HG02884 (cell line): ENCODE measurements at regions not wholly inside any gene's neighbourhood (a gene's known extent, or its start where the extent isn't known, plus 50 kb on each side); places are given as distances from the start of the nearest gene placed in this dataset.
"Not testable (repeated sequence)": the region's sequence is repeated elsewhere in the genome, so short reads cannot be mapped to it uniquely, and the experiment has no call there.

ENCODE experiments used
- ATAC-seq: cut with Tn5 transposase; IDR thresholded peaks from one replicate; pipeline ENCODE4 v1.9.1; 2021; ENCODE audit warnings: mild to moderate bottlenecking, moderate library complexity; ENCODE audit not compliant: unreplicated experiment

DNA sequence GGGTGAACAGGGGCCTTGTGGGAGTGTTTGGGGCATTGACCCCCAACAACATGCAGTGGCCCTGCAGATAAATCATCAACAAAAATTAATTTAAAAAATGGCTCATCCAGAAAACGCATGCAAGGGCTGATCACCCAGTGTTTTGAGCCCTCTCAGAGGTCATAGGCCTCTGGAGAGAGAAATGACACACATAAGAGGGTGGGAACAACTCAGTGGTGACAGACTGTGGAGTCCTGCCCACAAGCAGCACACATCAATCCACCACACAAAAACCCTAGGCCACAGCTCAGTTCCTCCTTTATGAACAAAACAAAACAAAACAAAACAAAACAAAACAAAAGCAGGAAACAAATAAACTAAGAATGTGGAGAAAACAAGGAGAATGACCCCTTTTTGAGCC is 351.7 kb upstream of the SPHKAP start:
- ATAC-seq: no peak

DNA sequence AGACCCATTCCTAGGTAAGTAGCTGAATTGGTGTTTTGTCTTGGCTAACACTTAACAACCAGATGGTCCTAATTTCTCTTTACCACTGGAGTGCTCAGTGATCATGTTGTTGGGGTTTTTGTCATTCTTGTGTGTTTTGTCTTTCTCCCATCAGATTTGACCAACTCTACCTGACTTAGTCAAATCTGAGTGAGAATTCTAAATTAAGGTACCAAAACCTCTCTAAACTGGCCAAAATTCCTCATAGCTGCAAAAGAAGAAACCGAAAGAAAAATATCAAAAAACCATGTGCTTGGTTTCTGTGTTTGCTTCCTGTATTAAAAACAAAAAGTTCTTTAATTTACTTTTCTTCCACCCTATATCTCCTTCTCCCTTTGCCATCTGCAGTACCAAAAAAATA is 350.7 kb upstream of the SPHKAP start:
- ATAC-seq: no peak

DNA sequence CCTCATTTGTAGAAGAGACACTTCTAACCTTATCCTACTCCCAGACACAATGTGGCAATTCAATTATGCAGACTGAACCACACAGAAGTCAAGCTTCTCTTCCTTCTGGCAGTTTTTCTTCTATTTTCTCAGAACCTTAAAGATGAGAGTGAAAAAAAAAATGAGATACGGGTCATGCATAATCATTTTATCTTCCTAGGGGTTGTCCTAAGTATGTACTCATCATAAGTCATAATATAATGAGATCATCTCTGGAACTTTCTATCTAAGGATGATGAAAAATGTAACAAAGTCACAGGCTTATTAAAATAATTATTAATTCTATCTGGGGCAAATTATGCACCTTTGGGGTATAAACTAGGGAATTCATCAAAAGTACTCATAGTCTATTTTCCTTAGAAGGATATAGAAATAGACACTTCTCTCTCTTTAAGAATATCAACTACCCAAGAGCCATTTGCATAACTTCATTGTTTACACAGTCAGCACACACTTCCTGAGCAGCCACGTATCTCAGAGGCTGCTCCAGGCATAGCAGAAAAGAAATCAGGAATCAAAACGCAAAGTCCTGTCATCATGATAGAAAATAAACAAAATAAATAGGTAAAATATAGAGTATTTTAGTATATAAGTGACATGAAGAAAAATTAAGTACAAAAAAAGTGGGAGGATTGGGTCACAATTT is 345.9 kb upstream of the SPHKAP start:
- no peak for ATAC-seq

DNA sequence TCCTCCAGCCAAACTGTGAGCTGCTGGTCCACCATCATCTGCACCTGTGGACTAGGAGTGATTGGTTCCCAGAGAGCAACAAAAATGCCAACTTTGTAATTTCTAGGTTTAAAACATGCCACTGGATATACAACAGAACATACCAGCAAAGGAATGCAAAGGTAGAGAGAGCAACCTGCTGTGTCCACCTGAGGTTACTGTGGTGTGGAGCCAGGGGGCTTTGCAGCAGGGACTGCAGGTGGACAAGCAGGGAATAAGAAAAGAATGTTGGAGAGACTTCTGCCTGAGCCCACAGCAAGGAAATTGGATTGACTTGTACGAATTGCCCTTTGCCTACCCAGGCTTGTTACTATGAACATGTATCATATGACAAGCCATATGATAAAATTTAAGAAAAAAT is 345.2 kb upstream of the SPHKAP start:
- no peak for ATAC-seq

DNA sequence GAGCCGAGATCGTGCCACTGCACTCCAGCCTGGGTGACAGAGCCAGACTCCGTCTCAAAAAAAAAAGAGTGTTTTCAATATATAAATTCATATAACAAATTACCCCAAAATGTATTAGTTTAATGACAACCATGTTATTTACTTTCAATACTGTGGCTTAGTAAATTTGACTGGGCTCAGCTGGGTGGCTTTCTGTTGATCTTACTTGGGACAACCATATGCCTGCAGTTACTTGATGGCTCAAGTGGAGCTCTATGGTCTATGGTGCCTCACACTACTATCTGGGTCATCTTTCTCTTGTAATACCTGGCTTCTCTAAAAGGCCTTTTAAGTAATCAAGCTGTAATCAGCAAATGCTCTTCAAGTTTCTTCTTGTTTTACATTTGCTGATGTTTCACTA is 341.5 kb upstream of the SPHKAP start:
- no peak for ATAC-seq

DNA sequence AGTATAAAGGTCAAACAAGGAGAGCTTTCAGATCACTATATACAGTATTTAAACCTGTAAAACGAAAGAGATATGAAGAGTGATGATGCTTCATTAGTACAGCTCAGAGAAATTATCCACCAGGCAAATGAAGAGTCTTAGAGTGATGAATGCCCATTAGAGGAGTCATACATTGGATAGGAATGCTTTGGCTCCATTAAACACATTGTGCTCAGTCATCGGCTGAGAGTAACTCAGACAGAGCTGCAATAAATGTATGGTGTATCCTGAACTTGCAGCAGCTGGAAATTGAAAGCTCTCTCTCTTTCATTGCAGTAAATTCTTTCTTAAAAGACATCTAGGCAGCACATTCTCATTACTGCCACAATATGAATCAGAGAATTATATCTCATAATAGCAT is 340.8 kb upstream of the SPHKAP start:
- ATAC-seq: no peak

DNA sequence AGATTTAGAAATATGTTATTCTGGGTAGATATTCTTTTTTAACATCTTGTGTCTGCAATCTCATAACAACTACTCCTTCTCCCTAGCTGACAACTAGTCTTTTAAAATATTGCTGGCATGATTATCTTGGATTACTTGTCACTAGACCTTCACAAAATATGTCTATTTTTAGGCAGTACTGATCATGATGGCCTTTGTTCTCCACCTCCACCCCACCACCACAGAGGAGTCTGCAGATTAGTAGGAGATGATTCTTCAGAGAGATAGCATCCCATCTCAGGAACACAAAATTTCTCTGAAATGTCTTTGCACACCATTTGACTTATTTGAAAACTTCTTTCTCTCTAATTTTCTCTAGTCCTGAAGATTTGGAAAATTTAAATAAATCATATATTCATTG is 338.1 kb upstream of the SPHKAP start:
- no peak for ATAC-seq

DNA sequence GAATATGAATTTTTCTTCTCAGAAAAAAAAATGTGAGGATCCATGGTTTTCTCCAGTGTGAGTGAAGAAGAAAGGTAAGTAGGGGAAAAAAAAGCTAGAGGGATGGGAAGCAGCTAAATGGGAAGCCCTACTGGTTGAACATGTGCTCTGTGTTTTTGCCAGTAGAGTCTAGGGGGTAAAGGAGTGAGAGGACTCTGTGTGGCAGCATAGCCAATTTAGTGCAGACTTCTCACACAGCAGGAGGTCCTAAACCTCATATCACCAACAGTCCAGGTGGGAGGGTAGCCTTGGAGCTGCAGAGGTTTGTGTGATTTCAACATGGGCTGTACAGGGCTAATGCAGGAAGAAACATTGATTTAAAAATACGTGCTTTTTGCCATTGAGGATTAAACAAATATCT is 334.5 kb upstream of the SPHKAP start:
- no peak for ATAC-seq

DNA sequence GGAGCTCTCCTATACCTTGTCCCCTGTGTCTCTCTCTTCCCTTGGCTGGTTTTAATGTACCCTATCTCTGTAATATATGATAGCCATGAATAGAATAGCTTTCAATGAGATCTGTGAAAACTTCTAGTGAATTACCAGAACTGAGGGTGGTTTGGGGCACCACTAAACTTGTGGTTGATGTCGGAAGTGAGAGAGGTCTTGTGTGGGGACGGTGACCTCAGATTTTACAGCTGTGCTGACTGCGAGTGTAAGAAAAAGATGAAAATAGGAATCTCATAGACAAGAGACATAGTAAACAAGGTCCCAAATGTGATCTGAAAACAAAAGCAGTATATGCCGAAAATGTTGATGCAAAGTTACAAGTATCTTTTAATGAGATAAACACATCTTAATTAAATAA is 332.0 kb upstream of the SPHKAP start:
- not testable (repeated sequence) for ATAC-seq

DNA sequence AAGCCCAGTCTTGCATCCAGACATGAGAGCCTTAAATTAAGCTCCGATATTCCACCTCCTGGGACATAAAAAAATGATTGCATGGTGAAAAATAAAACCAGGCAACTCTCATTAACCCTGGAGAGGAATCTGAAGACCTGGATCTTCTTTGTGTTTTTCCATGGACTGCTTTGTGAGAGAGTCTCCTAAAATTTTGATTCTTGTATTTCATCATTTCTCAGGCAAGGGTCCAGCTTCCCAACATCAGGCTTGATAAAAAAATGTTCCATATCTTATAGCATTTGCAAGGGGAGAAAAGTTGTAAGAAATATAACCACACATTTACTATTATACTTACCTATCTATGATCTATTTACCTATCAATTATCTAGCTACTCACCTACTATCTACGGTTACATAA is 327.5 kb upstream of the SPHKAP start:
- ATAC-seq: no peak

DNA sequence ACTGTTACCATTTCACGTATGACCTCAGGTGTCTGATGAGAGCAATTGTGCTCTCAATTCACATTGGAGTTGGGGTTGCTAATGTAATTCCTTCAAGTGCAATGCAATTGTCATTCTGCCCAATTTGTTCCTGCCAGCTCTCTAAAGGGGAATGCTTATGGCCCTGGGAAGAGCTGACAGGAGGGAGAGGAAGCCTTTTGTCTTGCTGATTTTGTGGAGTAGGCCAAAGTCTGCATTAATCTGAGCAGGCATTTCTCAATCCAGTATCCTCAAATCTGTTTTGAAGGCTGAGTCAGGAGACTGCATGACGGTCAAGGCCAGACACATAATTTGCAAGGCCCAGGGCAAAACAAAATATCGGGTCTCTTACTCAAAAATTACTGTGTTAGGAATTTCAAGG is 326.4 kb upstream of the SPHKAP start:
- no peak for ATAC-seq

DNA sequence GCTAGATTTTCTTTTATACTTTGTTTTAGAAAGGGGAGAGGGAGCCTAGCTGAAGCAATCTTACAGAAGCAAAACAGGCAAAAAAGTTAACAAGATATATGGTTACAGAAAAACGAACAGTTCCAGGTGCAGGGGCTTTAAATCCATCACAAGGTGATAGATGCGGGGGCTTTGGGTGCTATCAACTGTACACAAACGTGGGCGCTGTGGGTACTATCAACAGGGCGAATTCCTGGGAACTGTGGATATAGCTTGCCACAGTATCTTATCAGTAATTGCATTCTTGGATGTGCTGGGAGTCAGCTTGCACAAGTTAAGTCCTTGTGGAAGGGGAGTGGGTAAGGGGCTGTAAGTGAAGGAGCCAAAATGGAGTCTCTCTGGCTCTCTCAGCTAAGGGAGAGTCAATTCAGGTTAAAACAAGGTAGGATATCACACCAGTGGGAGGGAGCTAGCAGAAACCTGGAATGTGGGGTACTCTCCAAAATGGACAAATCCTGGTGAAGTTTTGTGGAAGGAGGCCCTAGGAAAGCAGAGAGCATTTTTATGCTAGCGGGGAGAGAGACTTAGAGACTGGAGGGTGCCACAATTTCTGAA is 325.8 kb upstream of the SPHKAP start:
- ATAC-seq: no peak

DNA sequence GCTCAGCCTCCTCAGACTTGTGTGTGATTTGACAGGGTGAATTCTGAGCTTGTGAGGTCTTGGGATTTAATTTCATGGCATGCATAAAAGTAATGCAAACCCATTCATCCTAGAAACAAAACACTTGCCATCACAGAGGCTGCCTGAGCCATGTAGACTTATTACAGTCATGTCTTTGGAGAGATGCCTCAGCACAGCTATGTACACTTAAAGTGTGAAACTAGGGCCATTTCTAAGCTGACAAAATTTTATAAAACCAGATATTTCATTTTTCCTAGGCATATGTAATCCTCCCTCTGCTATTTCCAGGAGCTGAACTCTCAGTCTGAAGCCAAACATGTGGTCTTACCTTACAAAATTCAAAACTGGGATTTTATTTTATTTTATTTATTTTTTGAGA is 322.2 kb upstream of the SPHKAP start:
- no peak for ATAC-seq

DNA sequence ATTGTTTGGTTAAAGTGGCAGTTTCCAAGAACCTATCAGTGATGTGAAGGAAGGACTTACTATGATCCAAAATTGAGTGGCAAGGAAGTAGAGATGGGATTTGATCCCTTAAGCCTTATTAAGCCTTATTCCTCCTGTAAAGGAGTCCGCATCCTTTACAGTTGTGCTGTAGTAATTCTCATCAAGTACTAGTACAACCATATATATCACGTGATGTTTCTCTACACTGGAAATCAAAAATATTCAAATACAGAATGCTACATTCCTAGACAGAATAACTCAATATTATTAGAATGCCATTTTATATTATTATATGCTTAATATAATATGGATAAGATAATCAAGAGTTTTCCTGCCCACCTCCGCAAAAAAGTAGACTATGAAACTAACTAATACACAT is 312.4 kb upstream of the SPHKAP start:
- ATAC-seq: no peak

DNA sequence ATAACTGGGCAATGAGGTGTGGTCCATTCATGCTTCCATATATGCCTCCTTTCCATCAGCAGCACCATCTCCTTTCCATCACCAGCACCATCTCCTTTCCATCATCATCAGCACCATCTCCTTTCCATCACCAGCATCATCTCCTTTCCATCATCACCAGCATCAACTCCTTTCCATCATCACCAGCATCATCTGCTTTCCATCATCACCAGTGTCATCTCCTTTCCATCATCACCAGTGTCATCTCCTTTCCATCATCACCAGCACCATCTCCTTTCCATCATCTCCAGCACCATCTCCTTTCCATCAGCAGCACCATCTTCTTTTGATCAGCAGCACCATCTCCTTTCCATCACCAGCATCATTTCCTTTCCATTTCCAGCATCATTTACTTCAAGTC is 297.5 kb upstream of the SPHKAP start:
- no peak for ATAC-seq

DNA sequence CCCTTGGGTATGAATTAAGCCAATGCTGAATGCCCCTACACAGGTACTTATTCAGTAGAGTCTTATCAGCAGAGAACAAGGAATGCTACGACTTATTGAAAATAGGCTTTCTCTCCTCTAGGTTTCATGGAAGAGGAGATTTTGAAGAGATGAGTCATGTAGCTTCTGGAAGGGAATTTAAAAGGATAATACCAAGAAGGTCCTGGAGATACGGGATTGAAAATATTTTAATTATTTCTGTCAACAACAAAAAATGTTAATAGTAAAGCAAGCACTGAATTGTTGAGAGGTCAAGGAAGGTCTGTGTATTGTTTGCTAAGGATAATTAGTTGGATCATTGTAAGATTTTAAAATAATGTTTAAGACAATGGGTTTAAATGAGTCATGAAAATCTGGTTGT is 293.0 kb upstream of the SPHKAP start:
- ATAC-seq: no peak

DNA sequence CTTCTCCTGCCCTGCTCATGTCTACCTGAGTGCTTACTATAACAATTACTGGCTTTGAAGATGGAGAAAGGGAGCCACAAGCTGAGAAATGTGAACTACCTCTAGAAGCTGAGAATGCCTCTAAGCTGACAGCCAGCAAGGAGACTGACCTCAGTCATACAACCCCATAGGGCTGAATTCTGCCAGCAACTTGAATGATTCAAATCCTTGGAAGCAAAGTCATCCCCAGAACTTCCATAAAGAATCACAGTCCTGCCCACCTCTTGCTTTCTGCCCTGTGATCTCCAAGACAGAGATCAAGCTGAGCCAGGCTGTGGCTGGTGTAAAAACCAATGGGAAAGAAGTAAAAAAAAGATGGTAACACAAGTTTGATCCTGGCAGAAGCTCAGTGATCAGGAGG is 288.2 kb upstream of the SPHKAP start:
- no peak for ATAC-seq

DNA sequence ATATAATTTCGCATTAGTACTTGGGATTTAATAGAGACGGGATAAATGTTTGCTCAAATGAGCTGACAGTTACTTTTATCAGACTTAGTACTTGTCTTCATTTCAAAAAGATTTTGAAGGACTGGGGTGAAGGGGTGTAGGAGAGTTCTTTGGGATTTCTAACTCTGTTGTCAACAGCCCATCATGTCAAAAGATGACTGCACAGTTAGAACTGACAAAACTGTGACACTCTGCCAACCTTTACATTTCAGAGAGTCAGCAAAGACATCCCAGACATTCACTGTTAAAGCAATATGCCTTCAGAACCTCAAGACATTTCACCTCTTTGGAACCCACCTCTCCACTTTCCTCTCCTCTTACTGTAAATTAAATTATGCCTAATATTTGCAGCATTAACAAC is 285.4 kb upstream of the SPHKAP start:
- no peak for ATAC-seq

DNA sequence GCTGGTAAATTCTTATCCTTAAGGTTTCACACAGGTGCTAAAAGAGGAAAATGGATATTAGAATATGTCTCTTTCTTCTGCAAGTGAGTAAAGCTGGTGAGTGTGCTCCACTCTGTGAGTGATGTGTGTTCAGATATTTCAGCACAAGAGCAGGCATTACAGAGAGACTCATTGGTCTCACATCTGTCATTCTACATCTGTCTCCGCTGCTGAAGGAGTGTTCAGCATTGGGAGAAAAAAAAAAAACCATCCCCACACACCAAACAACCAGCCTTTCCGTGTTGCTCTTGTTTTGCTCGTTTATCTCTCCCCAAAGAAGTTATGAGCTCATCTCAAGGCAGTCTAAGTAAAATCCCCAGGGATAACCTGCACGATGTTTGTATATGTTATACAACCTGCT is 283.9 kb upstream of the SPHKAP start:
- ATAC-seq: no peak

DNA sequence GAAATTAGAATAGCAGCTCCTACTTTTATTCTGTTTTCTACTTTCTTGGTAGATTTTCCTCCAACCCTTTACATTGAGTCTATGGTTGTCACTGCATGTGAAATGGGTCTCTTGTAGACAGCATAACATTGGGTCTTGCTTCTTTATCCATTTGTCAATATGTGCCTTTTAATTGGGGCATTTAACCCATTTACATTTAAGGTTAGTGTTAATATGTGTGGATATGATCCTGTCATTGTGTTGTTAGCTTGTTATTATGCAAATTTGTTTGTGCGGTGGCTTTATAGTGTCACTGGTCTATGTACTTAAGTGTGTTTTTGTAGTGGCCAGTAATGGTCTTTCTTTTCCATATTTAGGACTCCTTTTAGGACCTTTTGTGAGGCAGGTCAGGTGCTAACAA is 276.9 kb upstream of the SPHKAP start:
- no peak for ATAC-seq

DNA sequence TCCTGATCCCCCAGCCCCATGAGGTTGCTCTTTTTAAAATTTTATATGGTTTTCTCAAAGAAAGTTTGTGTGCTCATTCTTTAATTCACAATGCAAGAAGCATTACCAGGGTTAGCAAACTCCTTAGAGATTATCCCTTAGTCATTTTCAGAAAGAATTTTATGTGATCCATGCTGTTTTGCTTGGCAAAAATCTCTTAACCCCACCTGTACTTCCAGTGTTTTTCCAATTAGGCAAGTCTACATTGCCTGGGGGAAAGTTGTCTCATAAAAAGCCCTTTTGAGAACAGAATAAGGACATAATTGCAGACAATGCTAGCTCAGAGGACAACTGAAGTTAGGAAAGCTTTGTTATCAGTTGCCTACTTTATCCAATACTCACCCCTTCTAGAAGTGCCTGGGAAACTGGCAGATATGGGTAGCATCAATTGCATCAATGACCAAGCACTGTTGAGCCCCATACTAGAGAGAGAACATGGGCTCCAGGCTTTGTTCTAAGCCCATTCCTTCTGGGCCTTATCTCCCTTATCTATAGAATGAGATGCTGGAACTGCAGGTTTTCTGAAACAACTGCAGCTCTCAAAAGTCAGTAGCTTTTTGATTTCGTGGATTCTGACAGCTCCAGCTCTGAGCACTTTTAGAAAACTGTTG is 265.9 kb upstream of the SPHKAP start:
- ATAC-seq: no peak

DNA sequence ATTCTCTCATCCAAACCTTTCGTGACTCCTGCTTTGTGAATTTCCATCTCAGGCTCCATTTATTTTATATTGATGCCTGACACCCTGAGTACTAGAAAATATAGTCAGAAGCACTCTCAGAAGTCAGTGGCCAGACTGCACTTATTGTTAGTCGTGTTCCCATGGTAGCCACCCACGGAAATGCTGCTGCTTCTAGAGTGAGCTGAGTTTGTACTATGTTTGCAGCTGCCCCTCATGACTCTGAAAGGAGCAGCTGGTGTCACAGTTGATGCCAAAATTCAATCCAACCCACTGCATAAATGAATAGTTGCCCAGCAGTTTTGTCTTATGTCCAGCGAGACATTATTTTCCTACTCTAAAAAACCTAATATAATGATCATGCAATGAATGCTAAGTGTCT is 265.2 kb upstream of the SPHKAP start:
- no peak for ATAC-seq

DNA sequence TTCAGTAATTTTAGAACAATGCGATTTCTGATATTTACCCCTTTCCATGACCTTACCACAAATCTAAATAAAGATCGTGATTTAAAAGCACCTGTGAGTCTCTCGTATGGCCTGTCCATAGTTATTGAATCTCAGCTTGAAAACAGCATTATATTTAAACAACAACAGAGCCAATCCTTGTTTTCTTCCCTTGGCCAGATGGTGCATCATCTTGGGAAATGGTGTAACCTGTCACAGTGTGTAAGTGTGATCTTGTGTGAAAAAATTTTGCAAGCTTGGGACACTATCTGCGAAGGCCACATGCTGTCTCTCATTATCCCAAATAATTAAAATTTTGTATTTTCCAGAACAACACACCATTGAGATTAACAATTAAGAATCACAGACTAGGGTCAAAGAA is 262.7 kb upstream of the SPHKAP start:
- ATAC-seq: no peak
